HG03575 (cell line): ENCODE measurements at regions not wholly inside any gene's neighbourhood (a gene's known extent, or its start where the extent isn't known, plus 50 kb on each side); places are given as distances from the start of the nearest gene placed in this dataset.
"Not testable (repeated sequence)": the region's sequence is repeated elsewhere in the genome, so short reads cannot be mapped to it uniquely, and the experiment has no call there.

Experiments used
- ATAC-seq: cut with Tn5 transposase; IDR thresholded peaks from one replicate; pipeline ENCODE4 v1.9.1; 2021; ENCODE audit not compliant: unreplicated experiment, insufficient number of reproducible peaks, low FRiP score; ENCODE audit errors: extremely low read depth

DNA sequence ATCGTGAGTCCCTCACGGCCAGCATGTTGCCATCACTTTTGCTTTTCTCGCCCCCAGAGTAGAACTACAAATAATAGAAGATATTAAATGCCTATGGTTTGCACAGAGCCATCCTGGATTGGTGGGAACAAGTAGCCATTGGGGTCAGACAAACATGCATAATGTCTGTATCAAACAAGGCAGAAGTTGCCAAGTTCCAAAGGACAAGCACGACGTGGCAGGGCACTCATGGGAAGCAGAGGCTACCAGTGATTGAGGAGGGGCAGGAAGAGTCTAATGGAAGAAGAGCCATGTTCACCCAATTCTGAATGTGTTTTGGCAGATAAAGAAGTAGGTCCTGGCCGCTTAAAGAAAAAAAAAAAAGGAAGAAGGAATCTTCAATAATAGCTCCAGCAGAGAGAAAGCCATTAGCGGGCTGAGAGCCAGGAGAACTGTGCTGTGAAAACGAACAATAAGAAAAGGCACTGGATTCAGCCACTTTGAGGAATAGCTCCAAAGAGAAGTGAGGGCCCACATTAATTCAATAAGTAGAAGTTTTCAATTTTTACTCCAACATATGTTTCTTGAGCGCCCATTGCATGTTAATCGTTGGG is 153.7 kb upstream of the ADCY2 start:
- ATAC-seq: no peak

DNA sequence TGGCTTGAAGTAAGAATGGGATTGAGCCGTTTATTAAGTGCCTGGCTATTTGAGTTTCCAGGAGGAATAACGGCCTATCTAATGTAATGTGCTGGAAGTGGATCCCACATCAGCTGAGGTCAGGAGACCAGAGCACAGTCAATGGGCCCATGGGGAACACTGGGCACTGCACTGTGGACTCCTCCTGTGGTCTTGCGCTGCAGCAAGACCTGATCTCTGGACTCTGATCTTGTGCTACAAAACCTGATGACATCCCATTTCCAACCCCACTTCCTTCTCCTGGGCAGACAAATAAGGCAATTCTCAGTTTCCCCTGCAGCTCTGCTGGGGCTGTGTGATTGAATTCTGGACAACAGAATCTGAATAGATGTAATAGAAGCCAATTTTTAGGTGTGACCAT is 151.7 kb upstream of the ADCY2 start:
- ATAC-seq: no peak

GRCh38 chr5:7245121-7245651 is 150.8 kb upstream of the ADCY2 start:
- ATAC-seq: no peak

DNA sequence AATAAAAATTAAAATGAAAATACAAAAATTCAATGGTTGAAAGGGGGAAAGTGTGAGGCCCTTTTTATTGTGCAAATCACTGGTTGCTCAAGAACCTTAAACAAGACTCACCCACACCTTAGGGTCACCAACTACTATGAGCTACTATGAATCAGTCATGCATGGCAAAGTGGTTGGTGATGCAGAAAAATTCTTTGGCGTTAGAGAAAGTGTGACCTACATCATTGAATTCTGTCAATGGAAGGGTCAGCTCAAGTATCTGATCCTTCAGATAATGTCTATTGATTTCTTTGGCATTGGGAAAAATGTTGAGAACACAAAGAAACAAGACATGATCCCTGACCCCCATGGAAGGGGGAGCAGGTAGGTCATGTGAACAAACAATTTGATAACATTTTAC is 149.7 kb upstream of the ADCY2 start:
- no peak for ATAC-seq

GRCh38 chr5:7250004-7250403 is 145.9 kb upstream of the ADCY2 start:
- ATAC-seq: no peak

GRCh38 chr5:7250611-7251010 is 145.3 kb upstream of the ADCY2 start:
- ATAC-seq: no peak

DNA sequence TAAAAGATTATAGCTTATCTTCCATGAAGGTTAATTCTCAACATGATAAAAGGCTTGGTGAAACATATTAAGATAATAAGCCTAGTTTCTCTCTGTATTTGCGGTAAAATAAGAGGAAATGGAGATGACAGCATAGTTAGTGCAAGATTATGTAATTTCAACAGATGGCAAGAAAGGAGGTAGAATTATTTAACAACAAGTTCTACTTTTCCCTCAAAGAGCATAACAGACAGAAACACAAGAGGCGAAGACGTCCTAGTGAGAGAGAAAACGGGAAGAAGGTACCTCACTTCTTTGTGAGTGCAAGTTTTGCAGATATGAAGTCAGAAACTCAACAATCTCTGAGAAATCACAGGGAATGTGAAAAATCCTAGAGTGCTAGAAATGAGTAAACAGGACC is 144.8 kb upstream of the ADCY2 start:
- ATAC-seq: no peak

- ATAC-seq: no peak
These were observed 134.9 kb upstream of the ADCY2 start for GRCh38 chr5:7261049-7261448.

GRCh38 chr5:7261900-7262299 is 134.0 kb upstream of the ADCY2 start:
- ATAC-seq: no peak

DNA sequence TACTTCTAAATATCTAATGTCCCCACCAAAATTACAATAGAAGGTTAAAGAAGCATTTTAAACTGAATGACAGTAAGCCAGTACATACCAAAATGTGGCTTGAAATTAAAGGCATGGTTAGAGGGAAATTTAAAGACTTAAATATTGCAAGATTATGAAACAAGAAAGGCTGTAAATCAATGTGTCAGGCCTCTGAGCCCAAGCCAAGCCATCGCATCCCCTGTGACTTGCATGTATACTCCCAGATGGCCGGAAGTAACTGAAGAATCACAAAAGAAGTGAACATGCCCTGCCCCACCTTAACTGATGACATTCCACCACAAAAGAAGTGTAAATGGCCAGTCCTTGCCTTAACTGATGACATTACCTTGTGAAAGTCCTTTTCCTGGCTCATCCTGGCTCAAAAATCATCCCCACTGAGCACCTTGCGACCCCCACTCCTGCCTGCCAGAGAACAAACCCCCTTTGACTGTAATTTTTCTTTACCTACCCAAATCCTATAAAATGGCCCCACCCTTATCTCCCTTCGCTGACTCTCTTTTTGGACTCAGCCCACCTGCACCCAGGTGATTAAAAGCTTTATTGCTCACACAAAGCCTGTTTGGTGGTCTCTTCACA is 132.4 kb upstream of the ADCY2 start:
- ATAC-seq: not testable (repeated sequence)

DNA sequence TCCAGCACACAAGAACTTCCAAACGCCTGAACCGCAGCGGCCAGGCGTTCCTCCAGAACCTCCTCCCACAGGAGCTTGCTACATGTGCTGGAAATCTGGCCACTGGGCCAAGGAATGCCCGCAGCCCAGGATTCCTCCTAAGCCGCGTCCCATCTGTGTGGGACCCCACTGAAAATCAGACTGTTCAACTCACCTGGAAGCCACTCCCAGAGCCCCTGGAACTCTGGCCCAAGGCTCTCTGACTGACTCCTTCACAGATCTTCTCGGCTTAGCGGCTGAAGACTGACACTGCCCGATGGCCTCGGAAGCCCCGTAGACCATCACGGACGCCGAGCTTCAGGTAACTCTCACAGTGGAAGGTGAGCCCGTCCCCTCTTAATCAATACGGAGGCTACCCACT is 130.2 kb upstream of the ADCY2 start:
- ATAC-seq: not testable (repeated sequence)

DNA sequence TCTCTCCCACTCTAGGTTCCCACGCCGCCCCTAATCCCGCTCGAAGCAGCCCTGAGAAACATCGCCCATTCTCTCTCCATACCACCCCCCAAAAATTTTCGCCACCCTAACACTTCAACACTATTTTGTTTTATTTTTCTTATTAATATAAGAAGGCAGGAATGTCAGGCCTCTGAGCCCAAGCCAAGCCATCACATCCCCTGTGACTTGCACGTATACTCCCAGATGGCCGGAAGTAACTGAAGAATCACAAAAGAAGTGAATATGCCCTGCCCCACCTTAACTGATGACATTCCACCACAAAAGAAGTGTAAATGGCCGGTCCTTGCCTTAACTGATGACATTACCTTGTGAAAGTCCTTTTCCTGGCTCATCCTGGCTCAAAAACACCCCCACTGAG is 127.2 kb upstream of the ADCY2 start:
- not testable (repeated sequence) for ATAC-seq

GRCh38 chr5:7269591-7270274 is 126.2 kb upstream of the ADCY2 start:
- no peak for ATAC-seq

GRCh38 chr5:7271435-7272084 is 124.4 kb upstream of the ADCY2 start:
- ATAC-seq: no peak

DNA sequence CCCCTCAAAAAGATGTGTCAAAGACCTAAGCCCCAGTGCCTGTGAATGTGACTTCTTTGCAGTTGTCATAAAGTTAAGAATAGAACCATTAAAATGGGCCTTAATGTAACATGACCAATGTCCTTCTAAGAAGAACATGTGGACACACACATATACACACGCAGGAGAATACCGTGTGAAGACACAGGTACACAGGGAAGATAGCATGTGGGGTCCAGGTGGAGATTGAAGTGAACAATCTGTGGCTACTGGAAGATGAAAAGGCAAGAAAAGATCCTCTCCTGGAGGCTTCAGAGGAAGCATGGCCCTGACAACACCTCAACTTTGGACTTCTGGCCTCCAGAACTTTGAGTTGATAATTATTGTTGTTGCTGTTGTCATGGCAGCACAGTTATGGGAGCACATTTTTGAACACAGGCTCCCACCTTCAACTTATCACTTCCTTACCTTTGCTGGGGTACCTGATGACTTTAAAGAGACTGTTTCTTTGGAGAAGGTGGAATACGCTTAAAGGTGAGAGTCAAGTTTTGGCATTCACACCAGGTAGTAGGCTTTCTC is 123.5 kb upstream of the ADCY2 start:
- no peak for ATAC-seq

GRCh38 chr5:7274203-7274602 is 121.7 kb upstream of the ADCY2 start:
- ATAC-seq: no peak

DNA sequence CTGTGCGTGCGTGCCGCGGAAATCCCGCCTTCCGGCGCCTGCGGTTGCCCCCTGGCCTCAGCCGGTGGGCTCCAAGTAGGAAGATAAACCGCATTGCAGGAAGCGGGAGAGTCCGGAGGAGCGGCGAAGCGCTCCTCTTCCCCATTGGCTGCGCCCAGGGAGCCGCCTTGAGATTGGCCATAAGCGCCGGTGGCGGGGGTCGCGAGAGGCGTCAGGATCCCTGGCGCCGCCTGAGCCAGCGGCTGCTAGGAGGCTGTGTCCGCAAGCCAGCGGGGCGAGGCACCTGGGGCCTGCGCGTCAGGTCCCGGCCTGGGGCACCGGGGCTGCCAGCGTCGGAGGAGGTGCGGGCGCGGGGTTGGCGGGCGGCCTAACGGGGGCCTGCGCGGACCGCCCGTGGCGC is 106.3 kb upstream of the ADCY2 start:
- ATAC-seq: not testable (repeated sequence)

- ATAC-seq: not testable (repeated sequence)
These were observed 98.1 kb upstream of the ADCY2 start for GRCh38 chr5:7297821-7298220.

GRCh38 chr5:7299731-7300130 is 96.2 kb upstream of the ADCY2 start:
- ATAC-seq: not testable (repeated sequence)
